AG04450 (cell line): ENCODE measurements at regions not wholly inside any gene's neighbourhood (a gene's known extent, or its start where the extent isn't known, plus 50 kb on each side); places are given as distances from the start of the nearest gene placed in this dataset.

ENCODE experiments used
- CTCF ChIA-PET: fragments of 300-600, 350-600 bp; formaldehyde crosslinking; extraction: SDS; loops from one replicate; lab custom pipeline; 2022; ENCODE audit warnings: antibody characterized with exemption, inconsistent platforms; lab: Charles Lee
- POLR2A ChIA-PET: fragments of 350-600 bp; formaldehyde crosslinking; extraction: SDS; loops from one replicate; lab custom pipeline; 2021; ENCODE audit warnings: antibody characterized with exemption, inconsistent platforms; lab: Yijun Ruan, JAX
- DNase-seq: peaks from one replicate; pipeline ENCODE4 v3.0.0-alpha.2; 2011; ENCODE audit warnings: low read depth, low spot score
- H3K27ac ChIP-seq: one replicate; pipeline ENCODE4 v1.5.1; 2012; ENCODE audit warnings: low read depth, low read length, control low read depth
- H3K27me3 ChIP-seq: one replicate; pipeline ENCODE4 v1.6.0; 2012; ENCODE audit warnings: low read length; ENCODE audit not compliant: control insufficient read depth, insufficient read depth
- H3K4me3 ChIP-seq: 2 replicates; pipeline ENCODE4 v1.5.1; 2011; ENCODE audit warnings: mild to moderate bottlenecking, low read depth, low read length, control low read depth
- H3K9me3 ChIP-seq: 2 replicates; pipeline ENCODE4 v1.5.1; 2012; ENCODE audit warnings: low read length; ENCODE audit not compliant: control insufficient read depth, insufficient read depth
- CTCF ChIP-seq: IDR thresholded peaks from 2 replicates; pipeline ENCODE4 v1.5.1; 2011; ENCODE audit warnings: low read depth, low read length, control low read depth, inconsistent platforms

- no peak overlapping the region for H3K4me3 ChIP-seq
- ChIA-PET POLR2A (no interaction called here), CTCF (interaction anchor here (1.6 kb wide), 1 partner anchor 9 kb away, joined by 3 read pairs; no protein-coding TSS in a partner anchor)
- no peak overlapping the region for H3K27ac ChIP-seq
- TF ChIP-seq CTCF: no peak
- DNase-seq: no peak
- peaks cover 26% of the 10 kb centered on the region for H3K27me3 ChIP-seq
- H3K9me3 ChIP-seq: no peaks in the 10 kb centered on the region; the same call in 1 of the 2 replicates
Measured at GRCh38 chr5:138657360-138657759, 82.2 kb upstream of the HSPA9 start.

- peaks cover 30% of the 10 kb centered on the region for H3K27me3 ChIP-seq
- POLR2A ChIA-PET: no interaction called here
- CTCF ChIA-PET: interaction anchor here (0.5 to 1.6 kb wide), 2 partner anchors 9 to 56 kb away, joined by 3 read pairs; no protein-coding TSS in a partner anchor
Measured at GRCh38 chr5:138656916-138657315, 81.7 kb upstream of the HSPA9 start.

GRCh38 chr5:138655530-138656190 lies 80.5 kb upstream of the HSPA9 start:
- H3K9me3 ChIP-seq: no peaks in the 10 kb centered on the region
- peaks cover 27% of the 10 kb centered on the region for H3K27me3 ChIP-seq
- ChIA-PET CTCF (no interaction called here), POLR2A (no interaction called here)
- TF ChIP-seq CTCF: no peak
- no peak overlapping the region for H3K27ac ChIP-seq
- H3K4me3 ChIP-seq: no peak overlapping the region
- no peak for DNase-seq

More at GRCh38 chr5:138656916-138657315, 81.7 kb upstream of the HSPA9 start:
- no peak overlapping the region for H3K4me3 ChIP-seq
- DNase-seq: no peak
- no peak for TF ChIP-seq CTCF
- H3K27ac ChIP-seq: no peak overlapping the region
- H3K9me3 ChIP-seq: no peaks in the 10 kb centered on the region; the same call in 1 of the 2 replicates

- POLR2A ChIA-PET: no interaction called here
- Histone ChIP-seq H3K27me3 (peaks cover 27% of the 10 kb centered on the region), H3K4me3 (no peak overlapping the region), H3K9me3 (no peaks in the 10 kb centered on the region), H3K27ac (no peak overlapping the region)
- TF ChIP-seq CTCF: no peak
- peak; percentile 13 for DNase-seq
- CTCF ChIA-PET: interaction anchor here (0.6 kb wide), 1 partner anchor 75 kb away, joined by 7 read pairs; no protein-coding TSS in a partner anchor
Measured at GRCh38 chr5:138654281-138654867, 79.2 kb upstream of the HSPA9 start.

GRCh38 chr5:138653502-138653901 lies 78.3 kb upstream of the HSPA9 start:
- CTCF ChIA-PET: interaction anchor here (0.9 kb wide), 1 partner anchor 13 kb away, joined by 3 read pairs; no protein-coding TSS in a partner anchor
- Histone ChIP-seq H3K27ac (no peak overlapping the region), H3K27me3 (peaks cover 31% of the 10 kb centered on the region), H3K9me3 (no peaks in the 10 kb centered on the region), H3K4me3 (no peak overlapping the region)
- no peak for DNase-seq
- peak; percentile 36; the same call in 1 of the 2 replicates for TF ChIP-seq CTCF
- POLR2A ChIA-PET: no interaction called here
